ENCODE measurements at regions not wholly inside any gene's neighbourhood (a gene's known extent, or its start where the extent isn't known, plus 50 kb on each side); places are given as distances from the start of the nearest gene placed in this dataset.

DNA sequence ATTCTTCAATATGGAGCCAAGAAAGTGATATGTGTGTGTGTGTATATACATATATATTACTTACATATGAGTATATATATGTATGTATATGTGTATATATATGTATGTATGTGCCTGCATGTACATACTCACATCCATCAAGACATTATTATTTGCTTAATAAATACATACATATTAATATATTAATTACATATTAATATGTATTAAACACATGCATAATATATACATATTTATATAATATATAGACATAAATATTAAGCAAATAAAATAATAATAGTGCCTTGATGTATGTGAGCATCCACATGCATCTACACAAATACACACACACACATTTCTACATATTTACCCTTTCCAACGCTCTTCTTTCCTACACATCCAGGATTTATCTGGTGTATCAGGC, 88.7 kb upstream of the KCNMA1 start:
- TF ChIP-seq, protein P1, sequence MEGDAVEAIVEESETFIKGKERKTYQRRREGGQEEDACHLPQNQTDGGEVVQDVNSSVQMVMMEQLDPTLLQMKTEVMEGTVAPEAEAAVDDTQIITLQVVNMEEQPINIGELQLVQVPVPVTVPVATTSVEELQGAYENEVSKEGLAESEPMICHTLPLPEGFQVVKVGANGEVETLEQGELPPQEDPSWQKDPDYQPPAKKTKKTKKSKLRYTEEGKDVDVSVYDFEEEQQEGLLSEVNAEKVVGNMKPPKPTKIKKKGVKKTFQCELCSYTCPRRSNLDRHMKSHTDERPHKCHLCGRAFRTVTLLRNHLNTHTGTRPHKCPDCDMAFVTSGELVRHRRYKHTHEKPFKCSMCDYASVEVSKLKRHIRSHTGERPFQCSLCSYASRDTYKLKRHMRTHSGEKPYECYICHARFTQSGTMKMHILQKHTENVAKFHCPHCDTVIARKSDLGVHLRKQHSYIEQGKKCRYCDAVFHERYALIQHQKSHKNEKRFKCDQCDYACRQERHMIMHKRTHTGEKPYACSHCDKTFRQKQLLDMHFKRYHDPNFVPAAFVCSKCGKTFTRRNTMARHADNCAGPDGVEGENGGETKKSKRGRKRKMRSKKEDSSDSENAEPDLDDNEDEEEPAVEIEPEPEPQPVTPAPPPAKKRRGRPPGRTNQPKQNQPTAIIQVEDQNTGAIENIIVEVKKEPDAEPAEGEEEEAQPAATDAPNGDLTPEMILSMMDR (IDR thresholded peaks at IDR 0.05), result no peak
- TF ChIP-seq POLR2A (IDR thresholded peaks at IDR 0.05), result no peak
